ENCODE measurements at regions not wholly inside any gene's neighbourhood (a gene's known extent, or its start where the extent isn't known, plus 50 kb on each side); places are given as distances from the start of the nearest gene placed in this dataset.

GRCh38 chr18:77512152-77512551 lies 262.5 kb downstream of the GALR1 start:
- Histone ChIP-seq H3K4me3 (ENCODE audit: low read depth, low read length) (no peak overlapping the region), H3K27ac (ENCODE audit: insufficient read depth, low read length, poor library complexity, severe bottlenecking) (no peak overlapping the region)

GRCh38 chr18:77517901-77518300 lies 268.3 kb downstream of the GALR1 start:
- Histone ChIP-seq H3K4me3 (ENCODE audit: low read depth, low read length) (no peak overlapping the region), H3K9me3 (ENCODE audit: control insufficient read depth in 2 of 2, low read length in 2 of 2) (peaks cover 0 to 2% of the 10 kb centered on the region in 2 experiments), H3K36me3 (ENCODE audit: control insufficient read depth, insufficient read depth, low read length) (no peaks in the 10 kb centered on the region), H3K27ac (ENCODE audit: insufficient read depth, low read length, poor library complexity, severe bottlenecking) (no peak overlapping the region), H3K4me1 (ENCODE audit: control insufficient read depth, insufficient read depth, low read length, poor library complexity, severe bottlenecking) (no peaks in the 10 kb centered on the region), H3K27me3 (ENCODE audit: control insufficient read depth, insufficient read depth, low read length) (no peaks in the 10 kb centered on the region)
- Mint-ChIP-seq H3K27me3 (no peaks in the 10 kb centered on the region), H3K4me1 (no peaks in the 10 kb centered on the region), H3K4me3 (no peak overlapping the region), H3K36me3 (no peaks in the 10 kb centered on the region), H3K9me3 (peaks cover 0 to 4% (median 2%) of the 10 kb centered on the region in 7 donors), H3K27ac (no peak overlapping the region)
- ATAC-seq (ENCODE audit: low read depth in 2 of 2) (no peak), DNase-seq (no peak)

More at GRCh38 chr18:77512152-77512551, 262.5 kb downstream of the GALR1 start:
- no peaks in the 10 kb centered on the region for H3K27me3 Mint-ChIP-seq
- H3K36me3 ChIP-seq (ENCODE audit: control insufficient read depth, insufficient read depth, low read length), result no peaks in the 10 kb centered on the region
- no peaks in the 10 kb centered on the region for H3K27me3 ChIP-seq (ENCODE audit: control insufficient read depth, insufficient read depth, low read length)
- H3K36me3 Mint-ChIP-seq, result no peaks in the 10 kb centered on the region
- peaks cover 0 to 7% (median 3%) of the 10 kb centered on the region in 7 donors for H3K9me3 Mint-ChIP-seq
- H3K9me3 ChIP-seq (ENCODE audit: control insufficient read depth in 2 of 2, low read length in 2 of 2), result peaks cover 0 to 2% of the 10 kb centered on the region in 2 experiments
- H3K4me1 Mint-ChIP-seq, result no peaks in the 10 kb centered on the region
- H3K4me1 ChIP-seq (ENCODE audit: control insufficient read depth, insufficient read depth, low read length, poor library complexity, severe bottlenecking), result no peaks in the 10 kb centered on the region
- no peak for DNase-seq
- no peak for ATAC-seq (ENCODE audit: low read depth in 2 of 2)
- no peak overlapping the region for H3K27ac Mint-ChIP-seq
- no peak overlapping the region for H3K4me3 Mint-ChIP-seq

- Mint-ChIP-seq H3K4me1 (no peaks in the 10 kb centered on the region), H3K27me3 (no peaks in the 10 kb centered on the region), H3K27ac (no peak overlapping the region), H3K4me3 (no peak overlapping the region), H3K36me3 (no peaks in the 10 kb centered on the region), H3K9me3 (peaks cover 0 to 5% (median 0%) of the 10 kb centered on the region in 7 donors)
- no peak for DNase-seq
- Histone ChIP-seq H3K4me1 (ENCODE audit: control insufficient read depth, insufficient read depth, low read length, poor library complexity, severe bottlenecking) (no peaks in the 10 kb centered on the region), H3K27me3 (ENCODE audit: control insufficient read depth, insufficient read depth, low read length) (no peaks in the 10 kb centered on the region), H3K4me3 (ENCODE audit: low read depth, low read length) (no peak overlapping the region), H3K27ac (ENCODE audit: insufficient read depth, low read length, poor library complexity, severe bottlenecking) (no peak overlapping the region), H3K9me3 (ENCODE audit: control insufficient read depth in 2 of 2, low read length in 2 of 2) (no peaks in the 10 kb centered on the region), H3K36me3 (ENCODE audit: control insufficient read depth, insufficient read depth, low read length) (no peaks in the 10 kb centered on the region)
- ATAC-seq (ENCODE audit: low read depth in 2 of 2), result no peak
Measured at GRCh38 chr18:77520767-77521166, 271.1 kb downstream of the GALR1 start.

GRCh38 chr18:77522051-77522675 lies 272.5 kb downstream of the GALR1 start:
- Histone ChIP-seq H3K36me3 (ENCODE audit: control insufficient read depth, insufficient read depth, low read length) (no peaks in the 10 kb centered on the region), H3K27me3 (ENCODE audit: control insufficient read depth, insufficient read depth, low read length) (no peaks in the 10 kb centered on the region), H3K4me1 (ENCODE audit: control insufficient read depth, insufficient read depth, low read length, poor library complexity, severe bottlenecking) (no peaks in the 10 kb centered on the region), H3K9me3 (ENCODE audit: control insufficient read depth in 2 of 2, low read length in 2 of 2) (peaks cover 0 to 1% of the 10 kb centered on the region in 2 experiments), H3K27ac (ENCODE audit: insufficient read depth, low read length, poor library complexity, severe bottlenecking) (no peak overlapping the region), H3K4me3 (ENCODE audit: low read depth, low read length) (no peak overlapping the region)
- Mint-ChIP-seq H3K4me3 (no peak overlapping the region), H3K9me3 (peaks cover 0 to 12% (median 2%) of the 10 kb centered on the region in 7 donors), H3K36me3 (no peaks in the 10 kb centered on the region), H3K27me3 (peaks cover 6% of the 10 kb centered on the region), H3K27ac (no peak overlapping the region), H3K4me1 (no peaks in the 10 kb centered on the region)
- DNase-seq (no peak), ATAC-seq (ENCODE audit: low read depth in 2 of 2) (no peak)

- Mint-ChIP-seq H3K4me3 (no peak overlapping the region), H3K27ac (no peak overlapping the region), H3K9me3 (peaks cover 0 to 15% (median 2%) of the 10 kb centered on the region in 7 donors)
Measured at GRCh38 chr18:77524909-77525308, 275.3 kb downstream of the GALR1 start.

GRCh38 chr18:77526962-77527361 lies 277.3 kb downstream of the GALR1 start:
- peaks cover 9% of the 10 kb centered on the region for H3K27me3 Mint-ChIP-seq
- Histone ChIP-seq H3K27ac (ENCODE audit: insufficient read depth, low read length, poor library complexity, severe bottlenecking) (no peak overlapping the region), H3K36me3 (ENCODE audit: control insufficient read depth, insufficient read depth, low read length) (no peaks in the 10 kb centered on the region), H3K27me3 (ENCODE audit: control insufficient read depth, insufficient read depth, low read length) (no peaks in the 10 kb centered on the region), H3K4me3 (ENCODE audit: low read depth, low read length) (no peak overlapping the region), H3K4me1 (ENCODE audit: control insufficient read depth, insufficient read depth, low read length, poor library complexity, severe bottlenecking) (no peaks in the 10 kb centered on the region), H3K9me3 (ENCODE audit: control insufficient read depth in 2 of 2, low read length in 2 of 2) (peaks cover 0 to 1% of the 10 kb centered on the region in 2 experiments)
- no peaks in the 10 kb centered on the region for H3K36me3 Mint-ChIP-seq
- peaks cover 0 to 13% (median 2%) of the 10 kb centered on the region in 7 donors for H3K9me3 Mint-ChIP-seq
- DNase-seq, result no peak
- no peak overlapping the region for H3K4me3 Mint-ChIP-seq
- no peak for ATAC-seq (ENCODE audit: low read depth in 2 of 2)
- H3K4me1 Mint-ChIP-seq, result no peaks in the 10 kb centered on the region
- peak overlapping the region in 1 of 3 donors; percentile 66 for H3K27ac Mint-ChIP-seq

More at GRCh38 chr18:77524909-77525308, 275.3 kb downstream of the GALR1 start:
- Histone ChIP-seq H3K4me3 (ENCODE audit: low read depth, low read length) (no peak overlapping the region), H3K36me3 (ENCODE audit: control insufficient read depth, insufficient read depth, low read length) (no peaks in the 10 kb centered on the region), H3K27ac (ENCODE audit: insufficient read depth, low read length, poor library complexity, severe bottlenecking) (no peak overlapping the region), H3K9me3 (ENCODE audit: control insufficient read depth in 2 of 2, low read length in 2 of 2) (peaks cover 0 to 1% of the 10 kb centered on the region in 2 experiments), H3K4me1 (ENCODE audit: control insufficient read depth, insufficient read depth, low read length, poor library complexity, severe bottlenecking) (no peaks in the 10 kb centered on the region), H3K27me3 (ENCODE audit: control insufficient read depth, insufficient read depth, low read length) (no peaks in the 10 kb centered on the region)
- peaks cover 8% of the 10 kb centered on the region for H3K27me3 Mint-ChIP-seq
- ATAC-seq (ENCODE audit: low read depth in 2 of 2), result no peak
- DNase-seq, result no peak
- H3K4me1 Mint-ChIP-seq, result no peaks in the 10 kb centered on the region
- no peaks in the 10 kb centered on the region for H3K36me3 Mint-ChIP-seq

- no peak overlapping the region for H3K4me3 Mint-ChIP-seq
- no peak overlapping the region for H3K4me3 ChIP-seq (ENCODE audit: low read depth, low read length)
- no peak overlapping the region for H3K27ac ChIP-seq (ENCODE audit: insufficient read depth, low read length, poor library complexity, severe bottlenecking)
- H3K27me3 Mint-ChIP-seq, result peaks cover 9% of the 10 kb centered on the region
- no peaks in the 10 kb centered on the region for H3K27me3 ChIP-seq (ENCODE audit: control insufficient read depth, insufficient read depth, low read length)
- H3K27ac Mint-ChIP-seq, result no peak overlapping the region
- DNase-seq (no peak), ATAC-seq (ENCODE audit: low read depth in 2 of 2) (no peak)
- peaks cover 0 to 1% of the 10 kb centered on the region in 2 experiments for H3K9me3 ChIP-seq (ENCODE audit: control insufficient read depth in 2 of 2, low read length in 2 of 2)
- no peaks in the 10 kb centered on the region for H3K4me1 ChIP-seq (ENCODE audit: control insufficient read depth, insufficient read depth, low read length, poor library complexity, severe bottlenecking)
- no peaks in the 10 kb centered on the region for H3K4me1 Mint-ChIP-seq
- H3K36me3 ChIP-seq (ENCODE audit: control insufficient read depth, insufficient read depth, low read length), result no peaks in the 10 kb centered on the region
- H3K36me3 Mint-ChIP-seq, result no peaks in the 10 kb centered on the region
- H3K9me3 Mint-ChIP-seq, result peaks cover 0 to 13% (median 2%) of the 10 kb centered on the region in 7 donors
Measured at GRCh38 chr18:77528872-77529271, 279.2 kb downstream of the GALR1 start.
